ENCODE measurements at regions not wholly inside any gene's neighbourhood (a gene's known extent, or its start where the extent isn't known, plus 50 kb on each side); places are given as distances from the start of the nearest gene placed in this dataset.

DNA sequence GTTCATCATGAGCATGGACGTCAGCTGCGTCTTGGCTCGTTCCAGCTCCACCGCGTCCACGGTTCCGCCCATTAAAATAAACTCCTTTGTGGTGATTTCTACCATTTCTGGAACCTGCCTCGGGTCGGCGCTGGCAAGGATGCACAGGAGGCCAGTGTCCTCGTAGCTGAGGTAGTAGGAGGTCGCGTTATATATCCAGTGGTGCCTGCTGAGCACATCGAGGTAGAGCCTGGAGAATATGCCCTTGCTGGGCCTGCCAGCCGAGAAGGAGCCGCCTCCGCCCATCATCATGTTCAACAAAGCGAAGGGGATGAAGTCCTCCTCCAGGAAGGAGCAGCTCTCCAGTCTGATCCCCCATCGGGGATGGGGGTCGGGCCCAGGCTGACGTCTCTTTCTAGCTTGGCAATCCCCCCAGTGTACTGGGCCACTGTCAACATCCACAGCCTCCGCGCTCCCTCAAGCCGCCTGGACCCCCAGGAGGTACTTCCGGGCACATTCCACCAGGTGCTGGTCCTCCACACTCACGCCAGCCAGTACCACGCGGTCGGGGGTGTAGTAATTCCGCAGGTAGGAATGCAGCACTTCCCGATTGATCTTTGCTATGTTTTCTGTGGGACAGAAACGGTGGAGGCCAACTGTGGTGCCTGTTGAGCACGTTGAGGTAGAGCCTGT lies 120.9 kb upstream of the GRID2 start:
- no peaks in the 10 kb centered on the region for H3K4me1 ChIP-seq
- H3K27ac ChIP-seq (replicated peaks): no peak overlapping the region
- H3K4me3 ChIP-seq: no peak overlapping the region
- intact Hi-C loops (cut with micrococcal nuclease): no loop called here
- H3K9me3 ChIP-seq (replicated peaks): peaks cover 31% of the 10 kb centered on the region
- H3K36me3 ChIP-seq: no peaks in the 10 kb centered on the region
- H3K27me3 ChIP-seq (ENCODE audit: low read depth): no peaks in the 10 kb centered on the region
- TF ChIP-seq, protein P1, sequence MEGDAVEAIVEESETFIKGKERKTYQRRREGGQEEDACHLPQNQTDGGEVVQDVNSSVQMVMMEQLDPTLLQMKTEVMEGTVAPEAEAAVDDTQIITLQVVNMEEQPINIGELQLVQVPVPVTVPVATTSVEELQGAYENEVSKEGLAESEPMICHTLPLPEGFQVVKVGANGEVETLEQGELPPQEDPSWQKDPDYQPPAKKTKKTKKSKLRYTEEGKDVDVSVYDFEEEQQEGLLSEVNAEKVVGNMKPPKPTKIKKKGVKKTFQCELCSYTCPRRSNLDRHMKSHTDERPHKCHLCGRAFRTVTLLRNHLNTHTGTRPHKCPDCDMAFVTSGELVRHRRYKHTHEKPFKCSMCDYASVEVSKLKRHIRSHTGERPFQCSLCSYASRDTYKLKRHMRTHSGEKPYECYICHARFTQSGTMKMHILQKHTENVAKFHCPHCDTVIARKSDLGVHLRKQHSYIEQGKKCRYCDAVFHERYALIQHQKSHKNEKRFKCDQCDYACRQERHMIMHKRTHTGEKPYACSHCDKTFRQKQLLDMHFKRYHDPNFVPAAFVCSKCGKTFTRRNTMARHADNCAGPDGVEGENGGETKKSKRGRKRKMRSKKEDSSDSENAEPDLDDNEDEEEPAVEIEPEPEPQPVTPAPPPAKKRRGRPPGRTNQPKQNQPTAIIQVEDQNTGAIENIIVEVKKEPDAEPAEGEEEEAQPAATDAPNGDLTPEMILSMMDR (IDR thresholded peaks at IDR 0.05; ENCODE audit: borderline replicate concordance): no peak
- DNase-seq: no peak

DNA sequence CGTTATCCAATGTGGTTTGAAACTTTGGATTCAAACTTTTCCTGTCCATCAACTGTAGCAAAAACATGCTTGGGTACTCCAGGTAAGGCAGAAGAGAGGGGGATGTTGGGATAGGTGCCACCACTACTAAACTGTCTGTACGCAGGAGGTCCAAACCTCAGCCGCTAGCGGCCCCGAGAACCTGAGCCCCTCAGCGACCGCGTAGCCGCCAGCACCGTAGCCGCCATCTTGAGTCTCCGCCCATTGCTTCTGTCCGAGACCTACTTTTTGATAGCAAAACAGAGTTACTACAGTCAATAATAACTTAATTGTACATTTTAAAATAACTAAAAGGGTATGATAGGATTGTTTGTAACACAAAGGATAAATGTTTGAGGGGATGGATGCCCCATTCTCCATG lies 119.9 kb upstream of the GRID2 start:
- Histone ChIP-seq H3K4me1 (no peaks in the 10 kb centered on the region), H3K27me3 (ENCODE audit: low read depth) (no peaks in the 10 kb centered on the region), H3K27ac (replicated peaks) (no peak overlapping the region), H3K36me3 (no peaks in the 10 kb centered on the region), H3K9me3 (replicated peaks) (peaks cover 31% of the 10 kb centered on the region), H3K4me3 (no peak overlapping the region)
- intact Hi-C loops (cut with micrococcal nuclease): no loop called here
- TF ChIP-seq, protein P1 (IDR thresholded peaks at IDR 0.05; ENCODE audit: borderline replicate concordance): no peak
- DNase-seq: no peak

DNA sequence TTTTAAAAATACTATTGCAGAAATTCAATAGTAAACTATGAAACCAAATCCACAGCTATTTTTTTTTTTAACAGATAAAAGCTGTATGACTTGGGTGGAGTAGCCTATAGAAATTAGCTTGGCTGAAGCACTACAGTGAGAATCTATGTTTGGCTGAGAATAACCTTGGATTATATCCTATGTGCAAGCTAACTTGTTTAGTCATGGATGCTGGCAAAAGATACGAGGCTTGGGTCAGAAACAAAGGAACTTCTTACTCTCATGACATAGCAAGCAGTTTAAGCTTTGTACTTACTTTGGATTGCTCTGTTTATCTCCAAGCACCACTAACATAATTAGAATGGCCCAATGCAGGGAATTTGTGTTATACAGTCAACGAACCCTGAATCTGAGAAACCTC lies 119.2 kb upstream of the GRID2 start:
- no peak for DNase-seq
- Histone ChIP-seq H3K36me3 (no peaks in the 10 kb centered on the region), H3K4me3 (no peak overlapping the region), H3K27ac (replicated peaks) (no peak overlapping the region), H3K27me3 (ENCODE audit: low read depth) (no peaks in the 10 kb centered on the region), H3K4me1 (no peaks in the 10 kb centered on the region), H3K9me3 (replicated peaks) (peaks cover 31% of the 10 kb centered on the region)
- intact Hi-C loops (cut with micrococcal nuclease): no loop called here
- TF ChIP-seq, protein P1 (IDR thresholded peaks at IDR 0.05; ENCODE audit: borderline replicate concordance): no peak

DNA sequence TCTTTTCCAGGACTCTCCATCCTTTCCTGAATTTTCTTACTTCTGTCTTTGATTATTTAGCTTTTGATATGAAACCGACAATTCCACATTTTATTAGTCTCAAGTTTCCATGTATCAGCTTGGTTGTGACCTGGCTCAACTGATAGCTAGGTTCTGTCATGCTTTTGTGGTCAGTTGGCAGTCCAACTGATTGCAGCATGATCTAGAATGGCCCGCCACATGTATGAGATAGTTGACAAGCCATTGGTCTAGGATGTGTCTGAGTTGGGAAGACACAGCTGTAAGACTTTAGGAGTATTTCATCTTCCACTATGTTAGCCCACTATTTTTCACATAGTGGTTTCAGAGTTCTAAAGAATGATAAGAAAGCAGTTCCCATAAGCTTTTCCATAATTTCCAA lies 117.5 kb upstream of the GRID2 start:
- H3K4me1 ChIP-seq: no peaks in the 10 kb centered on the region
- TF ChIP-seq, protein P1 (IDR thresholded peaks at IDR 0.05; ENCODE audit: borderline replicate concordance): no peak
- no peak overlapping the region for H3K27ac ChIP-seq (replicated peaks)
- no peak for DNase-seq
- no peaks in the 10 kb centered on the region for H3K27me3 ChIP-seq (ENCODE audit: low read depth)
- peaks cover 26% of the 10 kb centered on the region for H3K9me3 ChIP-seq (replicated peaks)
- intact Hi-C loops (cut with micrococcal nuclease): no loop called here
- H3K4me3 ChIP-seq: no peak overlapping the region
- H3K36me3 ChIP-seq: no peaks in the 10 kb centered on the region

GRCh38 chr4:92189146-92189545 lies 114.6 kb upstream of the GRID2 start:
- Histone ChIP-seq H3K27ac (replicated peaks) (no peak overlapping the region), H3K9me3 (replicated peaks) (no peaks in the 10 kb centered on the region), H3K36me3 (no peaks in the 10 kb centered on the region), H3K4me3 (no peak overlapping the region), H3K4me1 (no peaks in the 10 kb centered on the region), H3K27me3 (ENCODE audit: low read depth) (no peaks in the 10 kb centered on the region)
- TF ChIP-seq, protein P1 (IDR thresholded peaks at IDR 0.05; ENCODE audit: borderline replicate concordance): no peak
- DNase-seq: no peak
- intact Hi-C loops (cut with micrococcal nuclease): no loop called here

Data from left ventricle myocardium inferior (tissue), 1 donor.